ENCODE measurements at regions not wholly inside any gene's neighbourhood (a gene's known extent, or its start where the extent isn't known, plus 50 kb on each side); places are given as distances from the start of the nearest gene placed in this dataset.
"Not testable (repeated sequence)": the region's sequence is repeated elsewhere in the genome, so short reads cannot be mapped to it uniquely, and the experiment has no call there.

GRCh38 chr4:27790911-27791310, 930.3 kb downstream of the STIM2 start:
- no peaks in the 10 kb centered on the region for H3K4me1 ChIP-seq (ENCODE audit: control insufficient read depth, insufficient read depth, low read length)
- H3K4me3 ChIP-seq (ENCODE audit: low read depth, low read length), result no peak overlapping the region
- WGBS (ENCODE audit: insufficient coverage), result 100% methylated on average over 2 of the region's 5 CpGs
- H3K27ac ChIP-seq (ENCODE audit: low read depth, low read length), result no peak overlapping the region
- DNase-seq (ENCODE audit: low read depth in 4 of 6, low spot score in 6 of 6), result no peak
- H3K36me3 ChIP-seq (ENCODE audit: control insufficient read depth, insufficient read depth, low read length), result no peaks in the 10 kb centered on the region
- no peaks in the 10 kb centered on the region for H3K9me3 ChIP-seq (ENCODE audit: control insufficient read depth, insufficient read depth, low read length)
- H3K27me3 ChIP-seq (ENCODE audit: control insufficient read depth, insufficient read depth, low read length), result no peaks in the 10 kb centered on the region

GRCh38 chr4:27791640-27792039, 931.0 kb downstream of the STIM2 start:
- Histone ChIP-seq H3K27ac (ENCODE audit: low read depth, low read length) (no peak overlapping the region), H3K4me1 (ENCODE audit: control insufficient read depth, insufficient read depth, low read length) (no peaks in the 10 kb centered on the region), H3K36me3 (ENCODE audit: control insufficient read depth, insufficient read depth, low read length) (no peaks in the 10 kb centered on the region), H3K9me3 (ENCODE audit: control insufficient read depth, insufficient read depth, low read length) (no peaks in the 10 kb centered on the region), H3K27me3 (ENCODE audit: control insufficient read depth, insufficient read depth, low read length) (no peaks in the 10 kb centered on the region), H3K4me3 (ENCODE audit: low read depth, low read length) (no peak overlapping the region)
- DNase-seq (ENCODE audit: low read depth in 4 of 6, low spot score in 6 of 6), result no peak
- WGBS (ENCODE audit: insufficient coverage), result no CpG with 5 or more reads among the region's 4 CpGs

GRCh38 chr4:27807207-27807606, 946.6 kb downstream of the STIM2 start:
- Histone ChIP-seq H3K4me1 (ENCODE audit: control insufficient read depth, insufficient read depth, low read length) (no peaks in the 10 kb centered on the region), H3K4me3 (ENCODE audit: low read depth, low read length) (no peak overlapping the region), H3K27ac (ENCODE audit: low read depth, low read length) (no peak overlapping the region), H3K36me3 (ENCODE audit: control insufficient read depth, insufficient read depth, low read length) (no peaks in the 10 kb centered on the region), H3K27me3 (ENCODE audit: control insufficient read depth, insufficient read depth, low read length) (no peaks in the 10 kb centered on the region), H3K9me3 (ENCODE audit: control insufficient read depth, insufficient read depth, low read length) (no peaks in the 10 kb centered on the region)
- no peak for DNase-seq (ENCODE audit: low read depth in 4 of 6, low spot score in 6 of 6)
- 67% methylated on average over 2 of the region's 3 CpGs for WGBS (ENCODE audit: insufficient coverage)

GRCh38 chr4:27811948-27812347, 951.3 kb downstream of the STIM2 start:
- 95% methylated on average over 3 of the region's 3 CpGs for WGBS (ENCODE audit: insufficient coverage)
- DNase-seq (ENCODE audit: low read depth in 4 of 6, low spot score in 6 of 6), result no peak
- Histone ChIP-seq H3K4me3 (ENCODE audit: low read depth, low read length) (no peak overlapping the region), H3K27ac (ENCODE audit: low read depth, low read length) (no peak overlapping the region), H3K27me3 (ENCODE audit: control insufficient read depth, insufficient read depth, low read length) (no peaks in the 10 kb centered on the region), H3K4me1 (ENCODE audit: control insufficient read depth, insufficient read depth, low read length) (no peaks in the 10 kb centered on the region), H3K9me3 (ENCODE audit: control insufficient read depth, insufficient read depth, low read length) (no peaks in the 10 kb centered on the region), H3K36me3 (ENCODE audit: control insufficient read depth, insufficient read depth, low read length) (no peaks in the 10 kb centered on the region)

GRCh38 chr4:27813226-27813625, 952.6 kb downstream of the STIM2 start:
- peak in 1 of 6 donors; percentile 13 for DNase-seq (ENCODE audit: low read depth in 4 of 6, low spot score in 6 of 6)
- 20% methylated on average over 1 of the region's 6 CpGs for WGBS (ENCODE audit: insufficient coverage)
- H3K9me3 ChIP-seq (ENCODE audit: control insufficient read depth, insufficient read depth, low read length); H3K4me1 ChIP-seq (ENCODE audit: control insufficient read depth, insufficient read depth, low read length); H3K27me3 ChIP-seq (ENCODE audit: control insufficient read depth, insufficient read depth, low read length); H3K27ac ChIP-seq (ENCODE audit: low read depth, low read length); H3K4me3 ChIP-seq (ENCODE audit: low read depth, low read length); H3K36me3 ChIP-seq (ENCODE audit: control insufficient read depth, insufficient read depth, low read length): not testable (repeated sequence)

GRCh38 chr4:27813699-27814425, 953.2 kb downstream of the STIM2 start:
- 92% methylated on average over 14 of the region's 18 CpGs for WGBS (ENCODE audit: insufficient coverage)
- H3K4me3 ChIP-seq (ENCODE audit: low read depth, low read length); H3K36me3 ChIP-seq (ENCODE audit: control insufficient read depth, insufficient read depth, low read length); H3K27me3 ChIP-seq (ENCODE audit: control insufficient read depth, insufficient read depth, low read length); DNase-seq (ENCODE audit: low read depth in 4 of 6, low spot score in 6 of 6); H3K27ac ChIP-seq (ENCODE audit: low read depth, low read length); H3K4me1 ChIP-seq (ENCODE audit: control insufficient read depth, insufficient read depth, low read length); H3K9me3 ChIP-seq (ENCODE audit: control insufficient read depth, insufficient read depth, low read length): not testable (repeated sequence)

- Histone ChIP-seq H3K27ac (ENCODE audit: low read depth, low read length) (no peak overlapping the region), H3K4me1 (ENCODE audit: control insufficient read depth, insufficient read depth, low read length) (no peaks in the 10 kb centered on the region), H3K27me3 (ENCODE audit: control insufficient read depth, insufficient read depth, low read length) (no peaks in the 10 kb centered on the region), H3K9me3 (ENCODE audit: control insufficient read depth, insufficient read depth, low read length) (peaks cover 1% of the 10 kb centered on the region), H3K4me3 (ENCODE audit: low read depth, low read length) (no peak overlapping the region), H3K36me3 (ENCODE audit: control insufficient read depth, insufficient read depth, low read length) (no peaks in the 10 kb centered on the region)
- WGBS (ENCODE audit: insufficient coverage), result 80% methylated on average over 1 of the region's 2 CpGs
- no peak for DNase-seq (ENCODE audit: low read depth in 4 of 6, low spot score in 6 of 6)
Measured at GRCh38 chr4:27819246-27819645, 958.6 kb downstream of the STIM2 start.

- no peak overlapping the region for H3K27ac ChIP-seq (ENCODE audit: low read depth, low read length)
- H3K9me3 ChIP-seq (ENCODE audit: control insufficient read depth, insufficient read depth, low read length), result no peaks in the 10 kb centered on the region
- H3K36me3 ChIP-seq (ENCODE audit: control insufficient read depth, insufficient read depth, low read length), result no peaks in the 10 kb centered on the region
- no peaks in the 10 kb centered on the region for H3K27me3 ChIP-seq (ENCODE audit: control insufficient read depth, insufficient read depth, low read length)
- DNase-seq (ENCODE audit: low read depth in 4 of 6, low spot score in 6 of 6), result no peak
- H3K4me1 ChIP-seq (ENCODE audit: control insufficient read depth, insufficient read depth, low read length), result no peaks in the 10 kb centered on the region
- H3K4me3 ChIP-seq (ENCODE audit: low read depth, low read length), result no peak overlapping the region
- no CpG with 5 or more reads among the region's 1 CpG for WGBS (ENCODE audit: insufficient coverage)
Measured at GRCh38 chr4:27828843-27829242, 968.2 kb downstream of the STIM2 start.

GRCh38 chr4:27830251-27830650, 969.6 kb downstream of the STIM2 start:
- no peaks in the 10 kb centered on the region for H3K27me3 ChIP-seq (ENCODE audit: control insufficient read depth, insufficient read depth, low read length)
- H3K9me3 ChIP-seq (ENCODE audit: control insufficient read depth, insufficient read depth, low read length), result no peaks in the 10 kb centered on the region
- H3K4me3 ChIP-seq (ENCODE audit: low read depth, low read length), result no peak overlapping the region
- no CpG with 5 or more reads among the region's 3 CpGs for WGBS (ENCODE audit: insufficient coverage)
- H3K27ac ChIP-seq (ENCODE audit: low read depth, low read length), result no peak overlapping the region
- H3K36me3 ChIP-seq (ENCODE audit: control insufficient read depth, insufficient read depth, low read length), result no peaks in the 10 kb centered on the region
- DNase-seq (ENCODE audit: low read depth in 4 of 6, low spot score in 6 of 6), result no peak
- H3K4me1 ChIP-seq (ENCODE audit: control insufficient read depth, insufficient read depth, low read length), result no peaks in the 10 kb centered on the region

GRCh38 chr4:27835851-27836250, 975.2 kb downstream of the STIM2 start:
- no peaks in the 10 kb centered on the region for H3K27me3 ChIP-seq (ENCODE audit: control insufficient read depth, insufficient read depth, low read length)
- no peaks in the 10 kb centered on the region for H3K4me1 ChIP-seq (ENCODE audit: control insufficient read depth, insufficient read depth, low read length)
- no peaks in the 10 kb centered on the region for H3K9me3 ChIP-seq (ENCODE audit: control insufficient read depth, insufficient read depth, low read length)
- WGBS (ENCODE audit: insufficient coverage), result no CpG with 5 or more reads among the region's 1 CpG
- H3K36me3 ChIP-seq (ENCODE audit: control insufficient read depth, insufficient read depth, low read length), result no peaks in the 10 kb centered on the region
- no peak overlapping the region for H3K27ac ChIP-seq (ENCODE audit: low read depth, low read length)
- DNase-seq (ENCODE audit: low read depth in 4 of 6, low spot score in 6 of 6), result no peak
- no peak overlapping the region for H3K4me3 ChIP-seq (ENCODE audit: low read depth, low read length)

Measured in spinal cord (tissue), 9 donors.